Neutrophil (primary cell): ENCODE measurements at regions not wholly inside any gene's neighbourhood (a gene's known extent, or its start where the extent isn't known, plus 50 kb on each side); places are given as distances from the start of the nearest gene placed in this dataset.

ENCODE experiments used
- H3K27ac ChIP-seq: fragments of 200-600 bp; sonication (generic); 2 replicates; pipeline ENCODE4 v1.5.1; 2016; ENCODE audit warnings: mild to moderate bottlenecking, moderate library complexity
- H3K27me3 ChIP-seq: fragments of 200-600 bp; sonication (generic); 2 replicates; pipeline ENCODE4 v1.6.0; 2016; ENCODE audit warnings: mild to moderate bottlenecking
- H3K36me3 ChIP-seq: fragments of 200-600 bp; sonication (generic); 2 replicates; pipeline ENCODE4 v1.5.1; 2017
- H3K4me1 ChIP-seq, 2 experiments: fragments of 200-600 bp in 1 of 2; sonication (generic) in 1 of 2; 1 replicate in 1 of 2; 2 replicates in 1 of 2; pipeline versions ENCODE4 v1.5.1 to v1.6.1; 2013 to 2016; ENCODE audit warnings: low read depth in 1 of 2, low read length in 1 of 2, mild to moderate bottlenecking in 1 of 2, moderate library complexity in 1 of 2; ENCODE audit not compliant: control insufficient read depth in 1 of 2, insufficient read depth in 1 of 2
- H3K4me3 ChIP-seq, 2 experiments: fragments of 200-600 bp in 1 of 2; sonication (generic) in 1 of 2; 1 replicate in 1 of 2; 2 replicates in 1 of 2; pipeline ENCODE4 v1.5.1; 2013 to 2016; ENCODE audit warnings: low read depth in 1 of 2, low read length in 1 of 2, mild to moderate bottlenecking in 1 of 2, moderate library complexity in 1 of 2
- H3K9me3 ChIP-seq: fragments of 200-600 bp; sonication (generic); 2 replicates; pipeline ENCODE4 v1.5.1; 2016
- CTCF ChIP-seq: fragments of 200-600 bp; sonication (generic); IDR thresholded peaks from 2 replicates; pipeline ENCODE4 v1.5.1; 2016; ENCODE audit warnings: antibody characterized with exemption

GRCh38 chr1:184294101-184294500, 92.7 kb upstream of the C1orf21 start:
- Histone ChIP-seq H3K4me1 (no peaks in the 10 kb centered on the region), H3K4me3 (no peak overlapping the region), H3K9me3 (peaks cover 4% of the 10 kb centered on the region), H3K36me3 (no peaks in the 10 kb centered on the region), H3K27ac (no peak overlapping the region), H3K27me3 (no peaks in the 10 kb centered on the region)
- no peak for TF ChIP-seq CTCF

GRCh38 chr1:184296466-184297243, 90.2 kb upstream of the C1orf21 start:
- H3K27ac ChIP-seq: no peak overlapping the region
- H3K36me3 ChIP-seq: no peaks in the 10 kb centered on the region
- TF ChIP-seq CTCF: no peak
- no peaks in the 10 kb centered on the region for H3K27me3 ChIP-seq
- H3K4me1 ChIP-seq: no peaks in the 10 kb centered on the region
- no peak overlapping the region for H3K4me3 ChIP-seq
- H3K9me3 ChIP-seq: no peaks in the 10 kb centered on the region

GRCh38 chr1:184297244-184297750, 89.5 kb upstream of the C1orf21 start:
- Histone ChIP-seq H3K27ac (no peak overlapping the region), H3K36me3 (no peaks in the 10 kb centered on the region), H3K4me1 (no peaks in the 10 kb centered on the region), H3K9me3 (no peaks in the 10 kb centered on the region), H3K27me3 (no peaks in the 10 kb centered on the region), H3K4me3 (no peak overlapping the region)
- no peak for TF ChIP-seq CTCF

- Histone ChIP-seq H3K4me1 (no peaks in the 10 kb centered on the region), H3K9me3 (no peaks in the 10 kb centered on the region), H3K4me3 (no peak overlapping the region), H3K27me3 (no peaks in the 10 kb centered on the region), H3K36me3 (no peaks in the 10 kb centered on the region), H3K27ac (no peak overlapping the region)
- no peak for TF ChIP-seq CTCF
Observed at GRCh38 chr1:184298440-184299405, 88.1 kb upstream of the C1orf21 start.

- H3K27ac ChIP-seq: no peak overlapping the region
- no peak overlapping the region for H3K4me3 ChIP-seq
- no peaks in the 10 kb centered on the region for H3K27me3 ChIP-seq
- no peaks in the 10 kb centered on the region for H3K4me1 ChIP-seq
- no peaks in the 10 kb centered on the region for H3K9me3 ChIP-seq
- no peak for TF ChIP-seq CTCF
- no peaks in the 10 kb centered on the region for H3K36me3 ChIP-seq
Observed at GRCh38 chr1:184299406-184299790, 87.4 kb upstream of the C1orf21 start.
